ENCODE measurements at regions not wholly inside any gene's neighbourhood (a gene's known extent, or its start where the extent isn't known, plus 50 kb on each side); places are given as distances from the start of the nearest gene placed in this dataset.

DNA sequence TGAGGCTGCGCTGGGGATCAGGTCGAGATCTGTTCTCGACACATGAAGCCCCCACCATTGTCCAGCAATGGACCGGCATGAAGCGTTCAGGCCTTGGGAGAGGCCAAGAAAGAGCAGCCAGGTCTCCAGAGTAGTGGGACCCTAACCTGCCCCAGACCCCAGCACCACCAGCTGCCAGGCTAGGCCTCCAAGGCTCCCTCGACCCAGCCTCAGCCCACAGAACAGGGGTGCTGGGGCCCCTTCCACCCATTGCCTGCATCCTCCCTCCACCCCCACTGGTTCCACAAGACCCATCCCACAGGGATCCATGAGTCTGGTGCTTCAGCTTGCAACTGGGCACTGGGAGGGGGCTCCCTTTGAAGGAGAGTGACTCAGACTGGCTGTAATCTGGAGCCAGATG is 120.3 kb downstream of the TUBA3C start:
- TF ChIP-seq POLR2AphosphoS5 (IDR thresholded peaks at IDR 0.05; ENCODE audit: borderline replicate concordance, low read depth, low read length) = no peak
- no peak for TF ChIP-seq EZH2 (IDR thresholded peaks at IDR 0.05)

All from SK-N-MC (cell line).